ENCODE measurements at regions not wholly inside any gene's neighbourhood (a gene's known extent, or its start where the extent isn't known, plus 50 kb on each side); places are given as distances from the start of the nearest gene placed in this dataset.

DNA sequence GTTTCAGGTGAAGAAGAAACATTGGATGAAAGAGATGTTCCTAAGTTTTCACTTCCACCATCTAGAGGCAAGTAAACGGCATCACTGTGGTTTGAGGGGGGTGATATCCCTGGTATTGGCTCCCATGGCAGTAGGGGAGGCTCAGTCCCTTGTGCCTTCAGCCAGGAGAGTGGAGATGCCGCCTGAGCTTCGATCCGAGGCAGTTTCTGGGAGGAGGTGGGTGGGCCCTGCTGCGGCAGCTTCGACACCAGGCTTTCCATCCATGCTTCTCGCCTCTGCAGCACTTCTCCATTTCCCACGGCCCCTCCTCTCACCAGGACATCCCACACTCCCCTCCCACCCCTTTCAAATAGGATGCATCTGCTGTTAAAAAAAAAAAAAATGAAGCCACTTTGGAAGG, 258.3 kb downstream of the GADD45G start:
- DNase-seq (no peak), ATAC-seq (no peak)
- TF ChIP-seq, protein P1, sequence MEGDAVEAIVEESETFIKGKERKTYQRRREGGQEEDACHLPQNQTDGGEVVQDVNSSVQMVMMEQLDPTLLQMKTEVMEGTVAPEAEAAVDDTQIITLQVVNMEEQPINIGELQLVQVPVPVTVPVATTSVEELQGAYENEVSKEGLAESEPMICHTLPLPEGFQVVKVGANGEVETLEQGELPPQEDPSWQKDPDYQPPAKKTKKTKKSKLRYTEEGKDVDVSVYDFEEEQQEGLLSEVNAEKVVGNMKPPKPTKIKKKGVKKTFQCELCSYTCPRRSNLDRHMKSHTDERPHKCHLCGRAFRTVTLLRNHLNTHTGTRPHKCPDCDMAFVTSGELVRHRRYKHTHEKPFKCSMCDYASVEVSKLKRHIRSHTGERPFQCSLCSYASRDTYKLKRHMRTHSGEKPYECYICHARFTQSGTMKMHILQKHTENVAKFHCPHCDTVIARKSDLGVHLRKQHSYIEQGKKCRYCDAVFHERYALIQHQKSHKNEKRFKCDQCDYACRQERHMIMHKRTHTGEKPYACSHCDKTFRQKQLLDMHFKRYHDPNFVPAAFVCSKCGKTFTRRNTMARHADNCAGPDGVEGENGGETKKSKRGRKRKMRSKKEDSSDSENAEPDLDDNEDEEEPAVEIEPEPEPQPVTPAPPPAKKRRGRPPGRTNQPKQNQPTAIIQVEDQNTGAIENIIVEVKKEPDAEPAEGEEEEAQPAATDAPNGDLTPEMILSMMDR (IDR thresholded peaks at IDR 0.05), result no peak
- Histone ChIP-seq H3K9me3 (no peaks in the 10 kb centered on the region), H3K4me1 (ENCODE audit: low read depth) (no peaks in the 10 kb centered on the region), H3K4me3 (no peak overlapping the region), H3K36me3 (ENCODE audit: low read depth) (no peaks in the 10 kb centered on the region)
- intact Hi-C loops (cut with DNase I, micrococcal nuclease), result no loop called here

DNA sequence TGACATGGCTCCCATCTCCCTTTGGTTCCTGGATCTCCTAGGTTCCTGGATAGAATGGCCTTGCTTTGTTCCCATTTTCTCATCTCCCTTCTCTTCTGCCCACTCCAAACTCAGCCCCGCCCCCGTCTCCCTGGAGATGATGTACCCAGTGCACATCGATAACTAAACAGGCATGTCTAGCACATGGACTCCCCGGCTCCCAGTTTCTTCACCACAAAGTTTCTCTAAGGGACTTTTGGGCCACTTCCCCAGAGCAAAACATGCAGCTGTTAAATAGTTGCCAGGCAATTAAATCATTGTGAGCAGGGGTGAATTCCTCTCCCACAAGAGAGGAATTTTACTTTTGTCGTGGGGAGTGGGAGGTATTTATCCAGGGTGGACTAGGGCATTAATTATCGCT, 259.0 kb downstream of the GADD45G start:
- Histone ChIP-seq H3K4me1 (ENCODE audit: low read depth) (no peaks in the 10 kb centered on the region), H3K36me3 (ENCODE audit: low read depth) (no peaks in the 10 kb centered on the region), H3K9me3 (no peaks in the 10 kb centered on the region), H3K4me3 (no peak overlapping the region)
- TF ChIP-seq, protein P1 (IDR thresholded peaks at IDR 0.05), result no peak
- intact Hi-C loops (cut with DNase I, micrococcal nuclease), result no loop called here
- ATAC-seq (no peak), DNase-seq (no peak)

DNA sequence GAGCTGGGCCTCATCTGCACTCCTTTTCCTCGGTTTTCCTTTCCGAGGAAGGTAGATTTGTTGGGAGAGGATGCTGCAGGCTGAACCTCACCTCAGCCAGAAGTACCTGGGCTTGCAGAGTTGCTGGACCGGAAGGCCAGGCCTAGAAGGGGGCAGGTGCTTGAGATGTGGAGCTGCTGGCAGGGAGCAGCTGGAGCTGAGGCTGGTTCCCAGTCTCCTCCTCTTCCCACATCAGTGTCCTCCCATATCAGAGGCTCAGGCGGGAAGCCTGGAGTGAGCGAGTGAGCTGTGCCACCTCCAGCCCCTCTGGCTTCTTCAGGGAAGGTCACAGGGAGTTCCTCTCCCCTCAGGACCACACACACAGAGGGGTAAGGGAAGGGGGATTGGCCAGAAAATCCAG, 259.4 kb downstream of the GADD45G start:
- Histone ChIP-seq H3K4me1 (ENCODE audit: low read depth) (no peaks in the 10 kb centered on the region), H3K36me3 (ENCODE audit: low read depth) (no peaks in the 10 kb centered on the region), H3K9me3 (no peaks in the 10 kb centered on the region), H3K4me3 (no peak overlapping the region)
- no peak for ATAC-seq
- DNase-seq, result no peak
- TF ChIP-seq, protein P1 (IDR thresholded peaks at IDR 0.05), result no peak
- intact Hi-C loops (cut with DNase I, micrococcal nuclease), result no loop called here

DNA sequence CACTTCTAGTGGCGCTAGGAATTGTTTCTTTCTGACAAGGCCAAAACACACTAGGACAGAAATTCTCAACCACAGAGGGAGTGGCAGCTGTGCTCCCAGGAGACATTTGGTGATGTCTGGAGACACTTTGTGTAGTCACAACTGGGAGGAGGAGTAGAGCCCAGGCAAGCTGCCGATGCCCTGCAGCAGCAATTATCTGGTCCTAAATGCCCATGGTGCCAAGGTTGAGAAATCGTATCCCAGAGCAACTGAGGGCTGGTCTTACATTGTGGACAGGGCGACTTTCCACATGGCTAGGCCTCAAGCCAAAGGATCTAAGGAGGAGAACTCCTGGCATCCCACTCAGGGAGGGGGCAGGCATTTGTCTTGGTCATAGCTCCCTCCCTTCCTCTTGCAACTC, 259.9 kb downstream of the GADD45G start:
- no peak for DNase-seq
- no peaks in the 10 kb centered on the region for H3K9me3 ChIP-seq
- H3K4me3 ChIP-seq, result no peak overlapping the region
- TF ChIP-seq, protein P1 (IDR thresholded peaks at IDR 0.05), result no peak
- intact Hi-C loops (cut with DNase I, micrococcal nuclease), result no loop called here
- ATAC-seq, result no peak
- H3K36me3 ChIP-seq (ENCODE audit: low read depth), result no peaks in the 10 kb centered on the region
- no peaks in the 10 kb centered on the region for H3K4me1 ChIP-seq (ENCODE audit: low read depth)

DNA sequence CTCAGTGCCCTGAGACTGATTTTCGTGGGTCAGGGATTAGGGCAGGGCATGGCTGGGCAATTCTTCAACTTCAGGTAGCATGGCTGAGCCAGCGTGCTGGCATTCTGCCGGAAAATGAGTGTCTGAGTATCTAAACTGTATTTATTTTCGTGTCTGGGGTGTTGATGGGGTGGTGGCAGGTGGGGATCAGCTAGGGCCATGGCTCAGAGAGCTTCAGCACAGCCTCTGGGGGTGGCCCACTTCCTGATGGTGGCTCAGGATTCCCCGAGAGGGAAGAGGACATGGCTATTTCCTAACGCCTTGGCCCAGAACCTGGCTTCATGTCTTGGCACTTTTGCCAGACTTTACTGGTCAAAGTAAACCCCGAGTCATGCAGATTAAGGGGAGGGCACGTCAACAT, 260.5 kb downstream of the GADD45G start:
- TF ChIP-seq, protein P1 (IDR thresholded peaks at IDR 0.05), result no peak
- no peaks in the 10 kb centered on the region for H3K9me3 ChIP-seq
- no peak overlapping the region for H3K4me3 ChIP-seq
- H3K36me3 ChIP-seq (ENCODE audit: low read depth), result no peaks in the 10 kb centered on the region
- no peaks in the 10 kb centered on the region for H3K4me1 ChIP-seq (ENCODE audit: low read depth)
- no peak for DNase-seq
- intact Hi-C loops (cut with DNase I, micrococcal nuclease), result no loop called here
- ATAC-seq, result no peak

DNA sequence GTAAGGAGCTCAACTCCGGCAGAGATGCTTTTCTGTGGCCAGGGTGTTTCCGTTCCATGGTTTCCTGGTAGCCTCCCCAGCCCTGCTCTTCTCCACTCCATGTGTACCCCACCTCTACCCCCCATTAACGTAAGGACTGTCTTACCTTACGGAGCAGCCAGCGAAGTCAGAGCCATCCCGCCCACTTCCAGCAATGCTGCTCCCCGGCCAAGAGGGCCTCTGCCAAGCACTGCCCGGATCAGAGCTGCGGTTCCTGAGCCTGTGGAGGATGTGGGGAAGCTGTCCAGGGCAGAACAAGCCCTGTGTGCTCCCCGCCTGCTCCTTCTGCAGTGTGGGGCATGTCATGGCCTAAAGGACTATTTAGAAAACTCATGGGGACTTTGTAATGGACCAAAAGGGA, 261.2 kb downstream of the GADD45G start:
- H3K4me1 ChIP-seq (ENCODE audit: low read depth), result no peaks in the 10 kb centered on the region
- intact Hi-C loops (cut with DNase I, micrococcal nuclease), result no loop called here
- no peak for ATAC-seq
- DNase-seq, result no peak
- TF ChIP-seq, protein P1 (IDR thresholded peaks at IDR 0.05), result no peak
- no peak overlapping the region for H3K4me3 ChIP-seq
- H3K36me3 ChIP-seq (ENCODE audit: low read depth), result no peaks in the 10 kb centered on the region
- H3K9me3 ChIP-seq, result no peaks in the 10 kb centered on the region
